ENCODE measurements at regions not wholly inside any gene's neighbourhood (a gene's known extent, or its start where the extent isn't known, plus 50 kb on each side); places are given as distances from the start of the nearest gene placed in this dataset.

DNA sequence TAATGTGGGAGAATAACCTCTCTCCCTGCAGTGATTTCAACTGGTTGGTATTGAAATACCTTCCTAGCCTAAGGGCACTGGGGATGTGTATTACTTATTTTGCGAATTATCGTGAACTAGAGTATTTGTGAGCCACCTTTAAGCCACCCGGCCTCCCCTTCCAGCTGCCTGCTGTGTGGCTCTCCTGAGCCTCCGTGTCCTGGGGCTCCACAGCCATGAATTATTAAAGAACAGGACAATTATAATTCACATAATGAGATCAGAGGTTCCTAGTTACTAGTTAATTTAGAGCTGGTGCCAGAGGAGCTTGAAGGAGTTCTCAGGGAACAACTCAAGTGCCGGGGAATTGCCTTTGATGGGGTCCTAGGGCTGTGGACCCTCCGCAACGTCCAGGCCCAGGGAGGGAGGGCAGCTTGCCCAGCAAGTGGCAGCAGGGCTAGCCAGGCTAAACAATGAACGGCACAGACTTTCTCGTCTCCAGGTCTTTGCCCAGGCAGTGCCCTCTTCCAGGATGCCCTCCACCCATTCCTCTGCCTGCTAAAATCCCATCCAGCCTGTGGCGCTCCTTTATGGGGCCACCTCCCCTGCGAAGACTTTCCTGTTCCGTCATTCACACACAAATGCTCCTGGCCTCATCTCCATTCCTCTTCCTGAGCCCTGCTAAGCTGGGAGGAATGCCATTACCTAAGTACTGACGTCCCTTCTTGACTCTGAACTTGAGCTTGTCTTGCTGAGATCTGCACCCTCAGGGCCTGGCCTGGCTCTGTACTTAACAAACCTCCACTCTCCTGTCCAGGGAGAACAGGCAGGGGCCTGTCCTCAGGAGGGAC, 91.5 kb downstream of the RTL6 start:
- TF ChIP-seq Cebpa-rat (IDR thresholded peaks at IDR 0.05): no peak
- Histone ChIP-seq H3K4me3 (no peak overlapping the region), H4K20me1 (peaks cover 0 to 27% (median 0%) of the 10 kb centered on the region in 11 experiments; a peak in 3 of 22 replicates), H3K27ac (no peak overlapping the region), H3K27me3 (no peaks in the 10 kb centered on the region), H3K4me2 (no peak overlapping the region), H3K9ac (no peak overlapping the region), H3K36me3 (no peaks in the 10 kb centered on the region), H3K4me1 (no peaks in the 10 kb centered on the region), H3K9me3 (replicated peaks in 1 of 11) (no peaks in the 10 kb centered on the region)

DNA sequence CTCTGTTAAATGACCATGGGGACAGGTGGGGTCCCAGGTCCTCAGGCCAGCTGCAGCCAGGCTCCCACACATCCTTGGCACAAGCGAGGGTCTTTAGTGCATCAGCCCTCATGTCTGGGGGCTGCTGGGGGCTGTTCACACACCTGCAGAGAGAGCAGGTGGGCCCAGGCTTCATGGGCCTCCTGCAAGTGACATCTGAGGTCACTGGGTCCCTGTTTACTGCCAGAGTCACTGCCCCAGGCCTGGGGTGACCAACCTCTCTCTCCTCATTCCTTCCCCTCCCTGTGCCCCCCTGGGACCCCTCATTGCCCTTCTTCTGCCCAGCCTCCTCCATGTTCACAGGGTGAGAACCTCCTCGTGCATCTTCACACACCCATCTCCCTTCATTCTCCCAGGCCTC, 92.4 kb downstream of the RTL6 start:
- no peak overlapping the region for H3K27ac ChIP-seq
- H3K4me2 ChIP-seq: no peak overlapping the region
- H3K36me3 ChIP-seq: no peaks in the 10 kb centered on the region
- no peaks in the 10 kb centered on the region for H3K27me3 ChIP-seq
- no peak overlapping the region for H3K4me3 ChIP-seq
- no peak overlapping the region for H3K9ac ChIP-seq
- H3K4me1 ChIP-seq: no peaks in the 10 kb centered on the region
- no peaks in the 10 kb centered on the region for H3K9me3 ChIP-seq (replicated peaks in 1 of 11)
- H4K20me1 ChIP-seq: peaks cover 0 to 27% (median 0%) of the 10 kb centered on the region in 11 experiments; a peak in 3 of 22 replicates
- TF ChIP-seq Cebpa-rat (IDR thresholded peaks at IDR 0.05): no peak

DNA sequence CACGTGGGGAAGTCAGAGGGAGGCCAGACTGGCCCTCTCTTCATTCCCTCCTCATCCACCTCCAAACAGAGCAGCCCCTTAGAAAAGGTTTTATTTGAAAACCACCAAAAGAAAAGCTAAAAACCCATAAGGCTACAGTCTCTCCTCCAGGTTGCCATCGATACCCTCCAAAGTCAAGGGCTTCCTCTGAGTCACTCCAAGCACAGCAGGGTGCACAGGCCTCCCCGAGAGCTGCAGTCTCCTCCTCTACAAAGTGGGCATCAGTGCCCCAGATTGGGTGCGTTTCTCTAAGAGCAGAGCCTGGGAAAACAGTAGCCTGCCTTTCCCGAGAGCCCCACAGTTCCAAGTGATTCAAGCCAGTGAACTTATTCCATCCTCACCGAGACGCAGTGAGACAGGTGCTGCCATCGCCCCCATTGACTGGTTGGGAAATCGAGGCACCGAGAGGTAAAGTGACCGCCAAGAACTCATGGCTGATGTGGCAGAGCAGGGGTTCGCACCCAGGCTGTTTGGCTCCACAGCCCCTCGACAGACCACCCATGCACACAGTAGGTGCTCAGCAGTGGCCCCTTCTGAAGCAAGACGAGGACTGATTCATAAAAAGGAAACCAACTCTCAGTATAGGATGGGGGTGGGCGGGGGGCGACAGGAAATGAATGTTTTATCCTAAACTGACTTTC, 91.7 kb upstream of the SHISAL1 start:
- peaks cover 0 to 22% (median 0%) of the 10 kb centered on the region in 11 experiments; a peak in 3 of 22 replicates for H4K20me1 ChIP-seq
- no peaks in the 10 kb centered on the region for H3K9me3 ChIP-seq (replicated peaks in 1 of 11)
- no peak overlapping the region for H3K9ac ChIP-seq
- no peaks in the 10 kb centered on the region for H3K36me3 ChIP-seq
- H3K4me3 ChIP-seq: no peak overlapping the region
- H3K27me3 ChIP-seq: no peaks in the 10 kb centered on the region
- no peak overlapping the region for H3K27ac ChIP-seq
- no peak overlapping the region for H3K4me2 ChIP-seq
- H3K4me1 ChIP-seq: no peaks in the 10 kb centered on the region
- TF ChIP-seq Cebpa-rat (IDR thresholded peaks at IDR 0.05): no peak

DNA sequence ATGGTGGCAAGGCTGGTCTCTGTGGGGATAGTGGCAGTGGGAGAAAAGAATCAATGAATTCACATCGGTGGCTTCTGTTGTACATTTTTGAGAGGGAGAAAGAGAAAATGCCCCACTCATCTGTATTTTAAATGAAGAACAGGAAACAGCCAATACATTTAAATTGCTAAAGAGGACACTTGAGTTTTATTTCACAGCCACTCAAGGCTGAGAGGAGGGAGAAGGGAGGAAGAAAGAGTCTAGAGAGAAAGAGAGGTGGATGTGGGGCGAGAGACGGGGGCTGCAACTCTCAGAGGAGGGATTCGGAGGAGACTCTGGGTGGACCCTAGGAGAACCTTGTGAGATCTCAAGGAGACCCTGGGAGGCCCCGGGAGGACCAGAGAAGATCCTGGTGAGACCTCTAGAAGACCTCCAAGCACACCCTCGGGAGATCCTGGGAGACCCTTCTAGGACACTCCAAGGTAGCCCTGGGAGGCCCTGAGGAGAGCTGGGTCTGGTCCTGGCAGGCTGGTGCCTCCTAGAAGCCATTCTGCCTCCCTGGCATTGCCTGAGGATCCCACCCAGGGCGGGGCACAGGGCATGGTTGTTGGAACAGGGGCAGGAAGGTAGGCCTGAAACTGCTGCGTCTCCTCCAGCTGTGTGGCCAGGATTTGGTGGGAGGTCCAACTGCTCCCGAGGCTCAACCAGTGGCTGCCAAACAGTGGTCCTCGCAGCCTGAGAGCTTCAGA, 91.0 kb upstream of the SHISAL1 start:
- H3K4me3 ChIP-seq: no peak overlapping the region
- no peaks in the 10 kb centered on the region for H3K36me3 ChIP-seq
- H4K20me1 ChIP-seq: peaks cover 0 to 16% (median 0%) of the 10 kb centered on the region in 11 experiments; a peak in 3 of 22 replicates
- no peak overlapping the region for H3K9ac ChIP-seq
- no peak overlapping the region for H3K27ac ChIP-seq
- no peaks in the 10 kb centered on the region for H3K27me3 ChIP-seq
- no peaks in the 10 kb centered on the region for H3K9me3 ChIP-seq (replicated peaks in 1 of 11)
- H3K4me1 ChIP-seq: peaks cover 0 to 4% (median 2%) of the 10 kb centered on the region in 10 experiments; a peak in 14 of 20 replicates
- TF ChIP-seq Cebpa-rat (IDR thresholded peaks at IDR 0.05): no peak
- H3K4me2 ChIP-seq: no peak overlapping the region

DNA sequence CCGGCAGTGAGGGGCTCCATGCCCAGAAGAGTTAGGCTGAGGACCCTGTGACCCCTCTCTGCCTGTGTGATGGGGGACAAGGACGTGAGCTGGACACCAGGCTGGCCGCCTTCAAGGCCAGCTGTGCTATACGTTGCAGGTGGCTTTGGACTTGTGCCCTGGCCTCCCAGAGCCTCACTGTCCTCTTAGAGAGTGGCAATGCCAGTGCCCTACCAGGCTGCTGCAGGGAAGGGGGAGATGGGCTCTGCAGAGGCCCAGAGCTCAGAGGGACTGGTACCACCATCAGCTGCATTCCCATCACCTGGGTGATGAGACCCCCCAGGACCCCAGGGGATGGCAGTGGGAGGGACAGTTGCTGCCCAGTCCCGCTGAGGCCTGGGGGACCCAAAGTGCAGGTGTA, 90.4 kb upstream of the SHISAL1 start:
- Histone ChIP-seq H3K4me1 (peaks cover 0 to 10% (median 8%) of the 10 kb centered on the region in 10 experiments; a peak in 15 of 20 replicates), H3K27me3 (no peaks in the 10 kb centered on the region), H3K4me3 (no peak overlapping the region), H3K9me3 (replicated peaks in 1 of 11) (no peaks in the 10 kb centered on the region), H3K9ac (no peak overlapping the region), H3K36me3 (no peaks in the 10 kb centered on the region), H3K27ac (no peak overlapping the region), H4K20me1 (peaks cover 0 to 16% (median 0%) of the 10 kb centered on the region in 11 experiments; a peak in 3 of 22 replicates), H3K4me2 (no peak overlapping the region)
- TF ChIP-seq Cebpa-rat (IDR thresholded peaks at IDR 0.05): no peak

DNA sequence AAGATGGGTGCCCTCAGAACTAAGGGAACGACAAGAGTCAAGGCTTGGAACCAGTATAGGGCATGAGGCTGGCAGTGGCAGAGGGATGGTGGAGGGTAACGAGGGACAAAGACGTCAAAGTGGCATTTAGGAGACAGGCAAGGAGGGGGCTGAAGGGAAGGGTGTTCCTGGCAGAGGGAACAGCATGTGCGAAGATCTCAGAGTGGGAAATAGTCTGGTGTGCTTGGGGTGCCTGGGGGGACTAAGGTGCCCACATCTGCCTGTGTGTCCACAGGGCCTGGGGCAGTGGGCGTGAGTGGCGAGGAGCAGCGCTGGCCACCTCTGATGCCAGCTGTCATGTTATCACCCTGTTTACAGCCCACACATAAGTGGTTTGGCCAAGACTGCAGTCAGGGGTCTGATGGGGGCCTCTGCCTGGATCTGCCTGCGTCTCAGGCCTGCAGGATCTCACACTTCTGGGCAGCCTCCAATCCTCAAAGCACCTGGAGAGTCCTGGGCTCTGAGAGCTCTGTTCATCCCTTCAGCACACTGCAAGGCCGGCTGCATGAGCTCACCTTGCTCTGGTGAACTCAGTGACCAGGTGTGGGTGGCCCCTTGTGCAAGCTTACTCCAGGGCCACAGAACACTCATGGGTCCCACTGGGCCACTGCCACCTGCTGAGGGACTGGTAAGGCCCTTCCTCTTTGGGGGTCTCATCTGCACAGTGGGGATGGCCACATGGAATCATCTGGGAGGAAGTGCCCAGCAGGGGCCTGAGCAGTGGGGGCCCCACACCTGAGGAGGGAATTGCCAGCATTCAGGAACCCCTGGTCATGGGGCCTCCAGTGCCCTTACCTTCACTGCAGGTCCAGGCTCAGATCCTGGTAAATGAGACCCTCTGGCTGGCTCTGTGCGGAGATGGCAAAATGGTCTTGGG, 89.7 kb upstream of the SHISAL1 start:
- H3K4me1 ChIP-seq: peaks cover 0 to 17% (median 14%) of the 10 kb centered on the region in 10 experiments; a peak in 15 of 20 replicates
- no peak overlapping the region for H3K9ac ChIP-seq
- H3K4me3 ChIP-seq: no peak overlapping the region
- no peaks in the 10 kb centered on the region for H3K27me3 ChIP-seq
- H4K20me1 ChIP-seq: peaks cover 0 to 16% (median 0%) of the 10 kb centered on the region in 11 experiments; a peak in 3 of 22 replicates
- TF ChIP-seq Cebpa-rat (IDR thresholded peaks at IDR 0.05): no peak
- no peaks in the 10 kb centered on the region for H3K36me3 ChIP-seq
- no peaks in the 10 kb centered on the region for H3K9me3 ChIP-seq (replicated peaks in 1 of 11)
- no peak overlapping the region for H3K27ac ChIP-seq
- H3K4me2 ChIP-seq: no peak overlapping the region

DNA sequence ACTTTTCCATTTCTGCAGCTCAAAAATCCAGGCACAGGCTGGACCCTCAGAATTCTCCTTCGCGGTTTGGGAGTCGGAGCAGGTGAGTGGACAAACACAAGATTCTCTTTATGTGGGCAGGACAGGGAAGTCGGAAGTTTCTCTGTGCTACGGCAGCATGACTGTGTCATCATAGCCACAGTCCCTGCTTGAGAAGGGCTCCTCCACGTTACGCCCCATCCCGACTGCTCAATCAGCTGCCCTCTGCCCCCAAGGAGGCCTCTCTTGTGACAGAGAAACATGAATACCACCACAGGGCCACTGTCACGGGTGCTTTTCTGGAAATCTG, 89.0 kb upstream of the SHISAL1 start:
- Histone ChIP-seq H3K9me3 (replicated peaks in 1 of 11) (no peaks in the 10 kb centered on the region), H3K27ac (no peak overlapping the region), H4K20me1 (peaks cover 0 to 16% (median 0%) of the 10 kb centered on the region in 11 experiments; a peak in 3 of 22 replicates), H3K9ac (no peak overlapping the region), H3K4me3 (no peak overlapping the region), H3K27me3 (no peaks in the 10 kb centered on the region), H3K4me1 (peaks cover 0 to 24% (median 21%) of the 10 kb centered on the region in 10 experiments; a peak in 17 of 20 replicates), H3K4me2 (no peak overlapping the region), H3K36me3 (no peaks in the 10 kb centered on the region)
- TF ChIP-seq Cebpa-rat (IDR thresholded peaks at IDR 0.05): no peak

DNA sequence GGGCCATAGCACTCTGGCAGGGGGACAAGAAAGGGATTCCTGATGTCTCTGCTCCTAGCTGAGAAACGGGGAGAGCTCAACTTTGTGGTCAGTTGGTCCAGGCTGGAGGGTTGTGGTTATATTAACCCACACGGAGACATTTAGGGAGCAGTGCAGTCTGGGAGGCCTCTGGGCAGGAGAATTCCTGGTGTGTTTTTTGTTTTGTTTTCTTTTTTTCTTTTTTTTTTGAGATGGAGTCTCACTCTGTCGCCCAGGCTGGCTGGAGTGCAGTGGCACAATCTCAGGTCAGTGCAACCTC, 88.0 kb upstream of the SHISAL1 start:
- no peak overlapping the region for H3K4me2 ChIP-seq
- no peak for TF ChIP-seq Cebpa-rat (IDR thresholded peaks at IDR 0.05)
- H3K27ac ChIP-seq: no peak overlapping the region
- no peak overlapping the region for H3K4me3 ChIP-seq
- no peaks in the 10 kb centered on the region for H3K9me3 ChIP-seq (replicated peaks in 1 of 11)
- no peaks in the 10 kb centered on the region for H3K36me3 ChIP-seq
- H3K4me1 ChIP-seq: peaks cover 0 to 34% (median 31%) of the 10 kb centered on the region in 10 experiments; a peak in 17 of 20 replicates
- H4K20me1 ChIP-seq: peaks cover 0 to 16% (median 0%) of the 10 kb centered on the region in 11 experiments; a peak in 3 of 22 replicates
- no peaks in the 10 kb centered on the region for H3K27me3 ChIP-seq
- H3K9ac ChIP-seq: no peak overlapping the region
